PFSK-1 (cell line): ENCODE measurements at regions not wholly inside any gene's neighbourhood (a gene's known extent, or its start where the extent isn't known, plus 50 kb on each side); places are given as distances from the start of the nearest gene placed in this dataset.

Source experiments
- FOXP2 ChIP-seq: optimal IDR thresholded peaks from 2 replicates; pipeline ENCODE3; 2011; ENCODE audit warnings: borderline replicate concordance, control low read depth, inconsistent platforms; ENCODE audit not compliant: insufficient read depth; ENCODE audit errors: extremely low read length, extremely low read depth
- POLR2AphosphoS5 ChIP-seq: IDR thresholded peaks from 2 replicates; pipeline ENCODE4 v1.6.1; 2012; ENCODE audit warnings: low read depth, mild to moderate bottlenecking, control low read depth, low read length, moderate library complexity
- SIN3A ChIP-seq: IDR thresholded peaks from 2 replicates; pipeline ENCODE4 v1.6.1; 2012; ENCODE audit warnings: mild to moderate bottlenecking, low read length, moderate library complexity, borderline replicate concordance; ENCODE audit not compliant: insufficient read depth
- TAF1 ChIP-seq: IDR thresholded peaks from 2 replicates; pipeline ENCODE4 v1.6.1; 2012; ENCODE audit warnings: low read length, control low read depth, borderline replicate concordance; ENCODE audit not compliant: insufficient read depth
- TF ChIP-seq, protein P1 (sequence below), 2 experiments: IDR thresholded peaks; 2 replicates each; pipeline versions ENCODE4 v1.6.1 to v1.8.0; 2011 to 2012; ENCODE audit warnings: low read depth in 2 of 2, low read length in 2 of 2, control low read depth in 1 of 2, inconsistent platforms in 1 of 2, mild to moderate bottlenecking in 1 of 2, moderate library complexity in 1 of 2; ENCODE audit not compliant: insufficient read depth in 1 of 2

DNA sequence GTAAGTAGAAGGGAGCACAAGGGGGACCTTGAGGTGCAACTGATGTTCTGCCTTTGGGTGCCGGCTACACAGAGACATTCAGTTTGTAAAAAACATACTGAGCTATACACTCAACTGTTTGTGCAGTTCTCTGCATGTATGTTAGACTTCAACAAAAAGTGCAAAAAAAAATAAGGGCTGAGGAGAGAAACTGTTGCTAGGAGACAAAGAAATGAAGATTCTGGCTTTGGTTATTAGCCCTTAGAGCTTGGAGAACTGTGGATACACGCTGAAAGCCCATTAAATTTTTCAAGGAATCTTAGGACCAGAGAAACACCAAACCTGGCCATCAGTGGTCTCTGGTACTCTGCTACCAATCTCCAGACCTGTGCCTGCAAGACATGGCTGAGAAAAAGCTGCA, 207.6 kb upstream of the NSMCE3 start:
- no peak for TF ChIP-seq FOXP2
- TF ChIP-seq POLR2AphosphoS5: no peak
- TF ChIP-seq, protein P1, sequence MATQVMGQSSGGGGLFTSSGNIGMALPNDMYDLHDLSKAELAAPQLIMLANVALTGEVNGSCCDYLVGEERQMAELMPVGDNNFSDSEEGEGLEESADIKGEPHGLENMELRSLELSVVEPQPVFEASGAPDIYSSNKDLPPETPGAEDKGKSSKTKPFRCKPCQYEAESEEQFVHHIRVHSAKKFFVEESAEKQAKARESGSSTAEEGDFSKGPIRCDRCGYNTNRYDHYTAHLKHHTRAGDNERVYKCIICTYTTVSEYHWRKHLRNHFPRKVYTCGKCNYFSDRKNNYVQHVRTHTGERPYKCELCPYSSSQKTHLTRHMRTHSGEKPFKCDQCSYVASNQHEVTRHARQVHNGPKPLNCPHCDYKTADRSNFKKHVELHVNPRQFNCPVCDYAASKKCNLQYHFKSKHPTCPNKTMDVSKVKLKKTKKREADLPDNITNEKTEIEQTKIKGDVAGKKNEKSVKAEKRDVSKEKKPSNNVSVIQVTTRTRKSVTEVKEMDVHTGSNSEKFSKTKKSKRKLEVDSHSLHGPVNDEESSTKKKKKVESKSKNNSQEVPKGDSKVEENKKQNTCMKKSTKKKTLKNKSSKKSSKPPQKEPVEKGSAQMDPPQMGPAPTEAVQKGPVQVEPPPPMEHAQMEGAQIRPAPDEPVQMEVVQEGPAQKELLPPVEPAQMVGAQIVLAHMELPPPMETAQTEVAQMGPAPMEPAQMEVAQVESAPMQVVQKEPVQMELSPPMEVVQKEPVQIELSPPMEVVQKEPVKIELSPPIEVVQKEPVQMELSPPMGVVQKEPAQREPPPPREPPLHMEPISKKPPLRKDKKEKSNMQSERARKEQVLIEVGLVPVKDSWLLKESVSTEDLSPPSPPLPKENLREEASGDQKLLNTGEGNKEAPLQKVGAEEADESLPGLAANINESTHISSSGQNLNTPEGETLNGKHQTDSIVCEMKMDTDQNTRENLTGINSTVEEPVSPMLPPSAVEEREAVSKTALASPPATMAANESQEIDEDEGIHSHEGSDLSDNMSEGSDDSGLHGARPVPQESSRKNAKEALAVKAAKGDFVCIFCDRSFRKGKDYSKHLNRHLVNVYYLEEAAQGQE (IDR thresholded peaks at IDR 0.05; ENCODE audit: insufficient read depth in 1 of 2, low read depth in 2 of 2, low read length in 2 of 2): no peak
- no peak for TF ChIP-seq SIN3A
- TF ChIP-seq TAF1: no peak

DNA sequence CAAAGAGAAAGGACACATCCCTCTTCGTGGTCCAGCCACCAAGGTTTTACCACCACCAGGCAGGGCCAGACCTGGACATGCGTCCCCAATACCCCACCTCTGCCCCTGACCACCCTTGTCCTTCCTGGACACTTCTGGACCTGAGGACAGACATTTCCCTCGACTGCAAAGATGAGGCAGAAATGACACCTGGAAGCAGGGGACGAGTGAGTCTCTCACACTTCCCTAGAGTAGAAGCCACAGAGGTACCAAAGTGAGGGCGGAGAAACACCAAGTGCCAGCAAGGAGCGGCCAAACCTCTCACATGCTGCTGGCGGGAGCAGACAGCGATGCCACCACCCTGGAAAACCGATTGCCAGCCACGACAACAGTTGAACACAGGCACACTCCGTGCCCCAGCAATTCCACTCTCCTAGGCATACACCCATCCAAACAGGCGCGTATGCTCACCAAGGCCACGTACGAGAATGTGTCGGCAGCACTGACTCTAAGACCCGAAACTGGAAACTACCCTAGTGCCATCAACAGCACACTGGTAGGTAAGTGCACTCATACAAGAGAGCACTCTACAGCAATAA, 207.0 kb upstream of the NSMCE3 start:
- TF ChIP-seq SIN3A (no peak), POLR2AphosphoS5 (no peak), FOXP2 (no peak)
- TF ChIP-seq, protein P1 (IDR thresholded peaks at IDR 0.05; ENCODE audit: insufficient read depth in 1 of 2, low read depth in 2 of 2, low read length in 2 of 2): no peak

DNA sequence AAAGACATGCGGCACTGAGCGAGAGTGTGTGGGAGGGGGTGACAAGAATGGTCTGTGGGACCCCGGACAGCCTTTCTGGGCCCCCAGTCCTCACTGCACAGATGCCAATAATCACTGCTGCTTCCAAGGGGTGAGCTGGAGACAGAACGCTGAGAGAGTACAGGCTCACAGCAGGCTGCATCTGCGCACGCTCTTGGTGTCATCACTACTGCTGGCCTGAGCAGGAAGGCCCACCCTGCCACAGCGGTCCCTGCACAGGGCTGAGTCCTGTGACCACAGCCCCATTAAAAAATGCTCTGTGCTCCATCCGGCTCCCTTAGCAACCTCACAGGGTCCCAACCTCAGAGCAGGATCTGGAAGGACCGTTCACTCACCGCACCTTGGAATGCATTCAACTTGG, 205.5 kb upstream of the NSMCE3 start:
- TF ChIP-seq TAF1 (no peak), SIN3A (no peak), POLR2AphosphoS5 (no peak), FOXP2 (no peak)
- TF ChIP-seq, protein P1 (IDR thresholded peaks at IDR 0.05; ENCODE audit: insufficient read depth in 1 of 2, low read depth in 2 of 2, low read length in 2 of 2): no peak

DNA sequence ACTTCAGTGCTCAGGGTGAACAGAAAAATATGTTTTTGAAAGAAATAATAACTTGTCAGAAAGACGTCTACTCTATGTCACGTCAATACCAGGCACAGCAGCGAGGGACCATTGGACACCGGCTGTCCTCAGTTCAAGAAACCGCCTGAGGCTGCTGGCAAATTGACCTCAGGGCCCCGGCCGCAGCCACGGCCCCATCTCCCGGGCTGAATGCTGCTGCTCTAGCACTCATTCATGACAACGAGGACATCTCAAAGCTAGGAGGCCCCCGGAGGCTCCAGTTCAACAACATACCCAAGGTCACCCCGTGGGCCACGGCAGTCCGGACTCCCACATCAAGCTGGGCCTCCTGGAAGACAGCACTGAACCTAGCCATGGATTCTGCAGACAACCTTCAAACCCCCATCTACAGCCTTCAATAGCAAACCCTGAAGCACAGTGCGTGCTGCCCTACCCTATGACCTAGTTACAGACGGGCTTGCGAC, 204.0 kb upstream of the NSMCE3 start:
- TF ChIP-seq, protein P1 (IDR thresholded peaks at IDR 0.05; ENCODE audit: insufficient read depth in 1 of 2, low read depth in 2 of 2, low read length in 2 of 2): no peak
- TF ChIP-seq SIN3A (no peak), FOXP2 (no peak), TAF1 (no peak), POLR2AphosphoS5 (no peak)

DNA sequence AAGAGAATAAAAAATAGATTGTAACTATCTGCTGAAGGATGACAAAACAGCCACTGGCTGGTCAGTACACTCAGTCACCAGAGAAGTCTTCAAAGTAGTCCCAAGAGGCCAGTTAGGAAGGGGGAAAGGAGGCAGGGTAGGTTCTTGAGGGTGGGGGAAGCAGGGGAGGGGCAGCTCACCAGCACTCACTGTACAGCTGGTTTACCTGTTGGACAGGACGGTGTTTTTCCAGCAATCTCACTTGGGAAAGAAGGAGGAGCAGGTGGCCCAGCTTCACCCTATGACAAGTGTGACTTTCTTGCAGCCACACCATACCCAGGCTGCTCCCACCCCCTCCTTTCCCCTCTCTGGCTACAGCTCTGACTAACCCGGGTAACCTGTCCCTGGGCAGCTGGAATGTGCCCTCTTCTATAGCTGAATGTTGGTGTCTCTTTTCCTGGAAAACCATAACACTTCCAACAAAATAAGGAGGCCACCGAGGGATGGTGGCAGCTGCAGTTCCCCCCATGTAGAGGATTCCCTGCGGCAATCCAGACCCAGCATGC, 203.4 kb upstream of the NSMCE3 start:
- TF ChIP-seq SIN3A: no peak
- no peak for TF ChIP-seq FOXP2
- no peak for TF ChIP-seq TAF1
- TF ChIP-seq, protein P1 (IDR thresholded peaks at IDR 0.05; ENCODE audit: insufficient read depth in 1 of 2, low read depth in 2 of 2, low read length in 2 of 2): no peak
- no peak for TF ChIP-seq POLR2AphosphoS5
